ENCODE measurements at regions not wholly inside any gene's neighbourhood (a gene's known extent, or its start where the extent isn't known, plus 50 kb on each side); places are given as distances from the start of the nearest gene placed in this dataset.

DNA sequence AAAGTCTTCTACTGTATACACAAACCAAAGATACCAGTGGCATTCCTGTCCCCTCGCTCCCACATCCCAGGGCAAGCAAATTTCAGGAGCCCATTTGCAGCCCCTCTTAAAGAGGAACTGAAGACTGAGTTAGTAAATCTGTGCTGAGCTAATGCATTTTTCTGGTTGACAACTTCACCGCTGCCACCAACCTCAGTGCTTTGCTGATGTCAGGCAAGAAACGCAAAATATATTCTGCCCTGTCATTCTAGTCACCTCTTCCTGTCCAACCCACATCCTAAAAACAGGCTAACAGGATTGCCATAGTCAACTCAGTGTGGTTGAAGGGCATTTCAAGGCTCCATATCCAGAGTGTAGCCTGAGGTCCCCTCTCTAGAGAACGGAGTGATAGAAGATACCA is 59.4 kb upstream of the FICD start:
- Histone ChIP-seq H3K27ac (no peak overlapping the region), H3K27me3 (no peaks in the 10 kb centered on the region), H3K4me3 (no peak overlapping the region), H3K9me3 (no peaks in the 10 kb centered on the region), H3K4me1 (no peaks in the 10 kb centered on the region), H3K36me3 (no peaks in the 10 kb centered on the region)
- 69 to 95% methylated on average over 4 of the region's 4 CpGs for WGBS, 2 donors
- TF ChIP-seq POLR2A (IDR thresholded peaks at IDR 0.05) (no peak), EP300 (IDR thresholded peaks at IDR 0.05) (peak in 1 of 2 donors; percentile 6)
- no peak for DNase-seq (ENCODE audit: low spot score in 2 of 2)

DNA sequence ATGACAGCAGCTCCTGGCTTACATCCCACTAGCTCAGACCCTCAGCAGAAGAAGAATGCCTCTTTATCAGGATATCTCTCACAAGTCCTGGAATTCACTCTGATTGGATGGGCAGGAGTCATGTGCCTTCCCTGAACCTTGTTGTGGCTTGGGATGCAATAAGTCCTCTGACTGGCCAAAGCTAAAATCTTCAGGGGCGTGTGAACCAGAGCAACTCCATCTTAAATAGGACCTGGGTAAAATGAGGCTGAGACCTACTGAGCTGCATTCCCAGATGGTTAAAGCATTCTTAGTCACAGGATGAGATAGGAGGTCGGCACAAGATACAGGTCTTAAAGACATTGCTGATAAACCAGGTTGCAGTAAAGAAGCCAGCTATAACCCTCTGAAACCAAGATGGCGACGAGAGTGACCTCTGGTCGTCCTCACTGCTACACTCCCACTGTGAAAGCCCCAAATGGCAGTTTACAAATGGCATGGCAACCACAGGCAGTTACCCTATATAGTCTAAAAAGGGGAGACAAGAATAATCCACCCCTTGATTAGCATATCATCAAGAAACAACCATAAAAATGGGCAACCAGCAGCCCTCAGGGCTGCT is 60.4 kb upstream of the FICD start:
- WGBS, 2 donors = 77 to 83% methylated on average over 5 of the region's 5 CpGs
- Histone ChIP-seq H3K9me3 (no peaks in the 10 kb centered on the region), H3K4me1 (no peaks in the 10 kb centered on the region), H3K36me3 (no peaks in the 10 kb centered on the region), H3K27ac (no peak overlapping the region), H3K4me3 (no peak overlapping the region), H3K27me3 (no peaks in the 10 kb centered on the region)
- TF ChIP-seq, protein P1, sequence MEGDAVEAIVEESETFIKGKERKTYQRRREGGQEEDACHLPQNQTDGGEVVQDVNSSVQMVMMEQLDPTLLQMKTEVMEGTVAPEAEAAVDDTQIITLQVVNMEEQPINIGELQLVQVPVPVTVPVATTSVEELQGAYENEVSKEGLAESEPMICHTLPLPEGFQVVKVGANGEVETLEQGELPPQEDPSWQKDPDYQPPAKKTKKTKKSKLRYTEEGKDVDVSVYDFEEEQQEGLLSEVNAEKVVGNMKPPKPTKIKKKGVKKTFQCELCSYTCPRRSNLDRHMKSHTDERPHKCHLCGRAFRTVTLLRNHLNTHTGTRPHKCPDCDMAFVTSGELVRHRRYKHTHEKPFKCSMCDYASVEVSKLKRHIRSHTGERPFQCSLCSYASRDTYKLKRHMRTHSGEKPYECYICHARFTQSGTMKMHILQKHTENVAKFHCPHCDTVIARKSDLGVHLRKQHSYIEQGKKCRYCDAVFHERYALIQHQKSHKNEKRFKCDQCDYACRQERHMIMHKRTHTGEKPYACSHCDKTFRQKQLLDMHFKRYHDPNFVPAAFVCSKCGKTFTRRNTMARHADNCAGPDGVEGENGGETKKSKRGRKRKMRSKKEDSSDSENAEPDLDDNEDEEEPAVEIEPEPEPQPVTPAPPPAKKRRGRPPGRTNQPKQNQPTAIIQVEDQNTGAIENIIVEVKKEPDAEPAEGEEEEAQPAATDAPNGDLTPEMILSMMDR (IDR thresholded peaks at IDR 0.05) = no peak
- TF ChIP-seq EP300 (IDR thresholded peaks at IDR 0.05) (no peak), POLR2A (IDR thresholded peaks at IDR 0.05) (no peak)
- no peak for DNase-seq (ENCODE audit: low spot score in 2 of 2)

DNA sequence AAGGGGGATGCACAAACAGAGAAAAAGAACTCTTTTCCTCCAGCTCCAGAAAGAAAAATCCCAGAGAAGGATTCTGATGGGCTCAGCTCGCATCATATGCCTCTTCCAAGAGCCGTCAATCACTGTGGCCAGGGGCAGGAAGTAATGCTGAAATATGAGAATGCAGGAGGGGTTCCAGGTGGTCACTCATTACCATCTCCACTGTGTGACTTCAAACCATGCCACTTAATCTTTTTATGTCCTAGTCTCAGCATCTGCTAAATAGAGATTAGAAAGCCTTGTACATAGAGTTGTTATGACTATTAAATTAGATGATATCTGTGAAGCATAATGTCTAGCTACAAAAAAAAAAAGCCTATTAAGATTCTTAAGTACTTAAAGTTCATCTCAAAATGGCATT is 65.6 kb upstream of the FICD start:
- H3K36me3 ChIP-seq = no peaks in the 10 kb centered on the region
- TF ChIP-seq EP300 (IDR thresholded peaks at IDR 0.05) = no peak
- TF ChIP-seq, protein P1 (IDR thresholded peaks at IDR 0.05) = no peak
- no peak for TF ChIP-seq POLR2A (IDR thresholded peaks at IDR 0.05)
- no peak overlapping the region for H3K27ac ChIP-seq
- H3K27me3 ChIP-seq = no peaks in the 10 kb centered on the region
- WGBS, 2 donors = 63 to 72% methylated on average over 2 of the region's 2 CpGs
- H3K4me3 ChIP-seq = no peak overlapping the region
- DNase-seq (ENCODE audit: low spot score in 2 of 2) = no peak
- H3K4me1 ChIP-seq = no peaks in the 10 kb centered on the region
- H3K9me3 ChIP-seq = no peaks in the 10 kb centered on the region

DNA sequence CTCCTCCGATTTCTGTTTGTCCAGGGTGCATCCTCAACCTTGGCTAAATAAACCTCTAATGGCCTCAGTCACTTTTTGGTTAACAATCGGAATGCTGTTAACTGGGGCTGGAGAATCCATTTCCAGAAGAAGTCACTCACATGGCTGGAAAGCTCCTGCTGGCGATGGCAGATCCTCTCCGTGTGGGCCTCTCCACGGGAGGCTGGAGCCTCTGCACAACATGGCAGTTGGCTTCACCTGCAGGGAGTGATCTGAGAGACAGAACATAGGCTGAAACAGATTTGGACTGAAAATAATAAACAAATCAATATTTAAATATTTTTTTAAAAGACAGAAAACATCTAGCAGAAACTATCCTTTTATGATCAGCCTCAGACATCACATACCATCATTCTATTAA is 66.8 kb upstream of the FICD start:
- H3K27ac ChIP-seq = no peak overlapping the region
- H3K36me3 ChIP-seq = no peaks in the 10 kb centered on the region
- no peak for DNase-seq (ENCODE audit: low spot score in 2 of 2)
- no peaks in the 10 kb centered on the region for H3K4me1 ChIP-seq
- no peaks in the 10 kb centered on the region for H3K9me3 ChIP-seq
- H3K4me3 ChIP-seq = no peak overlapping the region
- H3K27me3 ChIP-seq = no peaks in the 10 kb centered on the region
- 59 to 65% methylated on average over 5 of the region's 5 CpGs for WGBS, 2 donors
- TF ChIP-seq POLR2A (IDR thresholded peaks at IDR 0.05) = no peak
- TF ChIP-seq, protein P1 (IDR thresholded peaks at IDR 0.05) = no peak
- TF ChIP-seq EP300 (IDR thresholded peaks at IDR 0.05) = no peak

DNA sequence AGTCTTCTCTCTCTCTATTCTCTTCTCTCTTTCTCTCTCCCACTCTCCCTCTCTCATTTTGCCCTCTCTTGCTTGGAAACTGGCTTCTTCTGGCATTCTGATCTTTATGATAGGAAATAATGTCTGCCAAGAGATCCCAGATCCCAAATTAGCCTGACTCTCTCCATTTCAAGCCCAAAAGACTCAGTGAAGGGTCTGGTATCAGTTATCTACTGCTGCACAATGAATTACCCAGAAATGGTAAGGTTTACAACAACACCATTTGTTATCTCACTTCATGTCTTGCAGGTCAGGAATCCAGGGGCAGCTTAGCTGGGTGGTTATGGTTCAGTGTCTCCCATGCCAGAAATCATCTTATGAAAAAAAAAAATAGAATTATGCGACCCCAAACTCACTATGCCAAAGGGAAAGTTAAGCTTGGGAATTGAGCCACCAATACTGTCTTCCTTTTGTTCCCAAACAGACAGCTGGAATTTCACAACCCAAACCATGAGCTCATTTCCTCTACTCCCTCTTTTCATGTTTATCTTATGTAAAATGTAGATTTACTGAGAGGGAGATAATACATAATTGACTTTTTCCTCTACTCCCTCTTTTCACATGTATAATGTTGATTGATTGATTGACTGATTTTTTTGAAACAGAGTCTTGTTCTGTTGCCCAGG is 67.8 kb upstream of the FICD start:
- no peaks in the 10 kb centered on the region for H3K36me3 ChIP-seq
- TF ChIP-seq EP300 (IDR thresholded peaks at IDR 0.05) (no peak), POLR2A (IDR thresholded peaks at IDR 0.05) (no peak)
- TF ChIP-seq, protein P1 (IDR thresholded peaks at IDR 0.05) = no peak
- 9 to 13% methylated on average over 1 of the region's 1 CpG for WGBS, 2 donors
- no peaks in the 10 kb centered on the region for H3K27me3 ChIP-seq
- DNase-seq (ENCODE audit: low spot score in 2 of 2) = no peak
- no peak overlapping the region for H3K4me3 ChIP-seq
- H3K9me3 ChIP-seq = no peaks in the 10 kb centered on the region
- H3K4me1 ChIP-seq = peaks cover 0 to 1% (median 0%) of the 10 kb centered on the region in 4 donors
- no peak overlapping the region for H3K27ac ChIP-seq
